GM12878 (cell line): ENCODE measurements at regions not wholly inside any gene's neighbourhood (a gene's known extent, or its start where the extent isn't known, plus 50 kb on each side); places are given as distances from the start of the nearest gene placed in this dataset.

Source experiments
- ATAC-seq: fragments of 200-7000 bp; cut with Tn5 transposase; 3 replicates; pipeline ENCODE4 v1.9.1; 2020; ENCODE audit warnings: mild to moderate bottlenecking, moderate library complexity
- BruUV-seq: library from RNA; stranded (reverse); fragments of 400-500 nt; replicated peaks from 2 replicates; lab custom pipeline; 2021; lab: Mats Ljungman, UMichigan
- CTCF ChIA-PET: fragments of 300-600 bp; sonication (Branson Sonifier 250); formaldehyde crosslinking; extraction: SDS; loops from one replicate; lab custom pipeline; 2021; ENCODE audit warnings: inconsistent platforms; lab: Yijun Ruan, JAX
- POLR2A ChIA-PET: fragments of 350-600 bp; formaldehyde crosslinking; extraction: SDS; loops from one replicate; lab custom pipeline; 2021; ENCODE audit warnings: inconsistent platforms; lab: Charles Lee
- RAD21 ChIA-PET: fragments of 300-600 bp; sonication (Branson Sonifier 250); formaldehyde crosslinking; loops from one replicate; lab custom pipeline; 2023; ENCODE audit warnings: antibody characterized with exemption; ENCODE audit not compliant: unreplicated experiment; lab: Charles Lee
- SMC1A ChIA-PET: fragments of 300-600 bp; sonication (Branson Sonifier 250); formaldehyde crosslinking; loops from one replicate; lab custom pipeline; 2023; ENCODE audit not compliant: unreplicated experiment, uncharacterized antibody; lab: Charles Lee
- DNase-seq: peaks from one replicate; pipeline ENCODE4 v3.0.0-alpha.2; 2011; ENCODE audit warnings: low read depth, low spot score
- FAIRE-seq: peaks from 3 replicates; lab custom pipeline; 2011; peaks lifted over from hg19 to GRCh38; lab: Jason Lieb, UNC
- H2AFZ ChIP-seq: 2 replicates; pipeline ENCODE4 v1.6.0; 2011; ENCODE audit warnings: low read depth, low read length, control low read depth; ENCODE audit not compliant: control insufficient read depth
- H3K27ac ChIP-seq: 2 replicates; pipeline ENCODE4 v1.5.1; 2011; ENCODE audit warnings: control low read depth; ENCODE audit not compliant: control insufficient read depth, insufficient read depth
- H3K27me3 ChIP-seq, 2 experiments: replicated peaks in 1 of 2; 2 replicates each; pipeline versions ENCODE4 v1.6.0 to v1.6.1; 2011; ENCODE audit warnings: low read length in 1 of 2; ENCODE audit not compliant: control insufficient read depth in 2 of 2, insufficient read depth in 2 of 2
- H3K36me3 ChIP-seq, 2 experiments: 2 replicates each; pipeline ENCODE4 v1.5.1; 2011; ENCODE audit warnings: low read length in 1 of 2; ENCODE audit not compliant: control insufficient read depth in 2 of 2, insufficient read depth in 2 of 2
- H3K4me1 ChIP-seq: 2 replicates; pipeline ENCODE4 v1.6.1; 2011; ENCODE audit warnings: mild to moderate bottlenecking, low read length, moderate library complexity, mixed read lengths; ENCODE audit not compliant: control insufficient read depth, insufficient read depth
- H3K4me2 ChIP-seq: 2 replicates; pipeline ENCODE4 v1.6.0; 2011; ENCODE audit warnings: control low read depth; ENCODE audit not compliant: control insufficient read depth, insufficient read depth
- H3K4me3 ChIP-seq: fragments of 200-600 bp; sonication (generic); 2 replicates; pipeline ENCODE4 v1.5.1; 2016
- H3K79me2 ChIP-seq: 2 replicates; pipeline ENCODE4 v1.6.0; 2011; ENCODE audit warnings: low read length; ENCODE audit not compliant: control insufficient read depth, insufficient read depth
- H3K9ac ChIP-seq: 2 replicates; pipeline ENCODE4 v1.8.0; 2011; ENCODE audit warnings: low read length, control low read depth, mixed read lengths; ENCODE audit not compliant: control insufficient read depth, insufficient read depth
- H3K9me3 ChIP-seq: replicated peaks from 3 replicates; pipeline ENCODE4 v1.5.1; 2011; ENCODE audit warnings: mild to moderate bottlenecking, low read length; ENCODE audit not compliant: control insufficient read depth, insufficient read depth
- H4K20me1 ChIP-seq: 2 replicates; pipeline ENCODE4 v1.6.0; 2011; ENCODE audit not compliant: control insufficient read depth, insufficient read depth
- BACH1 ChIP-seq: fragments of 450-650 bp; IDR thresholded peaks from 2 replicates; pipeline ENCODE4 v1.6.1; 2017; ENCODE audit warnings: mild to moderate bottlenecking, borderline replicate concordance
- SUPT20H ChIP-seq: IDR thresholded peaks from 2 replicates; pipeline ENCODE4 v1.6.1; 2011; ENCODE audit warnings: low read depth, mild to moderate bottlenecking, low read length, moderate library complexity, borderline replicate concordance; ENCODE audit not compliant: control insufficient read depth
- TCF12 ChIP-seq: IDR thresholded peaks from 2 replicates; pipeline ENCODE4 v1.6.1; 2011; ENCODE audit warnings: low read depth, mild to moderate bottlenecking, low read length
- ZNF24 ChIP-seq: fragments of 450-650 bp; IDR thresholded peaks from 2 replicates; pipeline ENCODE4 v1.6.1; 2017; ENCODE audit warnings: antibody characterized with exemption, mild to moderate bottlenecking
- WGBS: methylation state at CpG from one replicate; pipeline ENCODE4 v1.1.6; 2016; ENCODE audit warnings: low lambda C conversion rate; ENCODE audit not compliant: insufficient replicate concordance, insufficient coverage; ENCODE audit errors: missing lambda C conversion rate; 5-methylcytosine and 5-hydroxymethylcytosine counted together
- in situ Hi-C: fragments of 300-500 bp; cut with MboI; formaldehyde crosslinking; loops from 9 replicates; pipeline ENCODE4 v1.14.3; 2018; ENCODE audit warnings: mixed read lengths
- intact Hi-C: fragments of 100-400 bp; cut with micrococcal nuclease; formaldehyde crosslinking; loops from one replicate; pipeline ENCODE4 v1.14.2; 2022; ENCODE audit not compliant: unreplicated experiment

- DNase-seq (no peak), ATAC-seq (no peak), FAIRE-seq (no peak)
- Histone ChIP-seq H3K4me3 (no peak overlapping the region), H3K79me2 (no peaks in the 10 kb centered on the region), H4K20me1 (no peaks in the 10 kb centered on the region), H3K9ac (no peak overlapping the region), H3K27me3 (no peaks in the 10 kb centered on the region), H3K4me1 (no peaks in the 10 kb centered on the region), H2AFZ (no peak overlapping the region), H3K36me3 (no peaks in the 10 kb centered on the region), H3K27ac (no peak overlapping the region), H3K9me3 (no peaks in the 10 kb centered on the region), H3K4me2 (no peak overlapping the region)
- intact Hi-C loops (no loop called here), in situ Hi-C loops (no loop called here)
- ChIA-PET SMC1A (no interaction called here), CTCF (no interaction called here), RAD21 (no interaction called here), POLR2A (no interaction called here)
- 17% methylated on average over 3 of the region's 3 CpGs for WGBS
- no TSS peak for BruUV-seq
- no peak for TF ChIP-seq TCF12
Measured at GRCh38 chr6:10276660-10277287, 138.1 kb downstream of the TFAP2A start.

- Histone ChIP-seq H3K79me2 (no peaks in the 10 kb centered on the region), H3K9ac (no peak overlapping the region), H4K20me1 (no peaks in the 10 kb centered on the region), H3K36me3 (no peaks in the 10 kb centered on the region), H2AFZ (no peak overlapping the region), H3K9me3 (no peaks in the 10 kb centered on the region), H3K27ac (no peak overlapping the region)
- in situ Hi-C loops, result no loop called here
- ChIA-PET CTCF (no interaction called here), SMC1A (no interaction called here), POLR2A (no interaction called here)
- ATAC-seq, result no peak
- no peak for DNase-seq
- BruUV-seq, result no TSS peak
- no peak for TF ChIP-seq BACH1
- no peak for TF ChIP-seq ZNF24
- no peak for TF ChIP-seq SUPT20H
- TF ChIP-seq, all 136 proteins: peak for 0
- intact Hi-C loops, result no loop called here
- FAIRE-seq, result no peak
- Histone ChIP-seq H3K4me3 (no peak overlapping the region), H3K4me2 (no peak overlapping the region), H3K4me1 (no peaks in the 10 kb centered on the region), H3K27me3 (no peaks in the 10 kb centered on the region)
- RAD21 ChIA-PET, result no interaction called here
- 3% methylated on average over 2 of the region's 2 CpGs for WGBS
Measured at GRCh38 chr6:10276106-10276505, 138.8 kb downstream of the TFAP2A start.
